H1 (cell line): ENCODE measurements at regions not wholly inside any gene's neighbourhood (a gene's known extent, or its start where the extent isn't known, plus 50 kb on each side); places are given as distances from the start of the nearest gene placed in this dataset.

ENCODE experiments used
- CHD1 ChIP-seq: IDR thresholded peaks from 2 replicates; pipeline ENCODE4 v1.6.1; 2012; ENCODE audit warnings: low read depth, low read length, improper control_type of control experiment
- CTBP2 ChIP-seq: IDR thresholded peaks from 2 replicates; pipeline ENCODE4 v1.7.0; 2011; ENCODE audit warnings: borderline replicate concordance, mild to moderate bottlenecking, moderate library complexity, mixed read lengths, low read length; ENCODE audit not compliant: insufficient read depth, insufficient read length
- EGR1 ChIP-seq: IDR thresholded peaks from 2 replicates; pipeline ENCODE4 v1.6.1; 2011; ENCODE audit warnings: low read depth, low read length, borderline replicate concordance
- EP300 ChIP-seq, 2 experiments: IDR thresholded peaks; 1 replicate in 1 of 2; 2 replicates in 1 of 2; pipeline ENCODE4 v1.6.1; 2011 to 2012; ENCODE audit warnings: low read depth in 2 of 2, low read length in 2 of 2, mild to moderate bottlenecking in 2 of 2, borderline replicate concordance in 1 of 2, inconsistent platforms in 1 of 2, moderate library complexity in 1 of 2
- EZH2 ChIP-seq: fragments of 200-600 bp; sonication (generic); IDR thresholded peaks from 2 replicates; pipeline ENCODE4 v1.7.1; 2012; ENCODE audit warnings: low read depth, mild to moderate bottlenecking, moderate library complexity, low read length, inconsistent platforms; ENCODE audit not compliant: severe bottlenecking
- JUN ChIP-seq: IDR thresholded peaks from 2 replicates; pipeline ENCODE4 v1.6.1; 2011; ENCODE audit warnings: low read depth, mild to moderate bottlenecking, improper control_type of control experiment, low read length
- KDM1A ChIP-seq: fragments of 200-600, 300-600 bp; sonication (generic); IDR thresholded peaks from 2 replicates; pipeline ENCODE4 v1.7.1; 2016; ENCODE audit warnings: mild to moderate bottlenecking, low read length, borderline replicate concordance
- RXRA ChIP-seq: IDR thresholded peaks from 2 replicates; pipeline ENCODE4 v1.6.1; 2011; ENCODE audit warnings: low read depth, mild to moderate bottlenecking, low read length, moderate library complexity; ENCODE audit not compliant: insufficient read depth
- TF ChIP-seq, protein P1 (sequence below): fragments of 300-600 bp; sonication (generic); IDR thresholded peaks from 2 replicates; pipeline ENCODE4 v1.7.1; 2012; ENCODE audit warnings: low read length, moderate library complexity, mild to moderate bottlenecking, inconsistent platforms; ENCODE audit not compliant: insufficient replicate concordance
- TF ChIP-seq, protein P2 (sequence below): IDR thresholded peaks from 2 replicates; pipeline ENCODE4 v1.6.1; 2012; ENCODE audit warnings: low read length, inconsistent platforms

DNA sequence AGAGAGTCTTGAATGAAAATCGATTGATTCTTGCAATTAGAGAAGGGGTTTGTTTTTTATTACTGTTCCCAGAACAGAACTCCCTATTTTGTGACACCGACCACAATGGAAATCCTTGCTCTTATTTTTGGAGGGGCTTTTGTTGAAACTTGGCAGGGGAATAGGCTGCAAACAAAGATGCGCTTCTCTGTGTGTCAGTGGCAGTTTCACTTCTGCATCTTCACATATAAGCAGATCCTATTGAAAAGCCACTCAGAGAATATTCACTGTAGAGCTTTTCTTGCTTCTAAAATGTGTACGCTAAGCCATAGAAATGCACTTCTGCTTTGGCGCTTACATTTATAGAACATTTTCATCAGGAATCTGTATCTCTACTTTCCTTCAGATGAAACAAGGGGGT is 1822.4 kb upstream of the SEL1L start (continued):
- TF ChIP-seq, protein P1, sequence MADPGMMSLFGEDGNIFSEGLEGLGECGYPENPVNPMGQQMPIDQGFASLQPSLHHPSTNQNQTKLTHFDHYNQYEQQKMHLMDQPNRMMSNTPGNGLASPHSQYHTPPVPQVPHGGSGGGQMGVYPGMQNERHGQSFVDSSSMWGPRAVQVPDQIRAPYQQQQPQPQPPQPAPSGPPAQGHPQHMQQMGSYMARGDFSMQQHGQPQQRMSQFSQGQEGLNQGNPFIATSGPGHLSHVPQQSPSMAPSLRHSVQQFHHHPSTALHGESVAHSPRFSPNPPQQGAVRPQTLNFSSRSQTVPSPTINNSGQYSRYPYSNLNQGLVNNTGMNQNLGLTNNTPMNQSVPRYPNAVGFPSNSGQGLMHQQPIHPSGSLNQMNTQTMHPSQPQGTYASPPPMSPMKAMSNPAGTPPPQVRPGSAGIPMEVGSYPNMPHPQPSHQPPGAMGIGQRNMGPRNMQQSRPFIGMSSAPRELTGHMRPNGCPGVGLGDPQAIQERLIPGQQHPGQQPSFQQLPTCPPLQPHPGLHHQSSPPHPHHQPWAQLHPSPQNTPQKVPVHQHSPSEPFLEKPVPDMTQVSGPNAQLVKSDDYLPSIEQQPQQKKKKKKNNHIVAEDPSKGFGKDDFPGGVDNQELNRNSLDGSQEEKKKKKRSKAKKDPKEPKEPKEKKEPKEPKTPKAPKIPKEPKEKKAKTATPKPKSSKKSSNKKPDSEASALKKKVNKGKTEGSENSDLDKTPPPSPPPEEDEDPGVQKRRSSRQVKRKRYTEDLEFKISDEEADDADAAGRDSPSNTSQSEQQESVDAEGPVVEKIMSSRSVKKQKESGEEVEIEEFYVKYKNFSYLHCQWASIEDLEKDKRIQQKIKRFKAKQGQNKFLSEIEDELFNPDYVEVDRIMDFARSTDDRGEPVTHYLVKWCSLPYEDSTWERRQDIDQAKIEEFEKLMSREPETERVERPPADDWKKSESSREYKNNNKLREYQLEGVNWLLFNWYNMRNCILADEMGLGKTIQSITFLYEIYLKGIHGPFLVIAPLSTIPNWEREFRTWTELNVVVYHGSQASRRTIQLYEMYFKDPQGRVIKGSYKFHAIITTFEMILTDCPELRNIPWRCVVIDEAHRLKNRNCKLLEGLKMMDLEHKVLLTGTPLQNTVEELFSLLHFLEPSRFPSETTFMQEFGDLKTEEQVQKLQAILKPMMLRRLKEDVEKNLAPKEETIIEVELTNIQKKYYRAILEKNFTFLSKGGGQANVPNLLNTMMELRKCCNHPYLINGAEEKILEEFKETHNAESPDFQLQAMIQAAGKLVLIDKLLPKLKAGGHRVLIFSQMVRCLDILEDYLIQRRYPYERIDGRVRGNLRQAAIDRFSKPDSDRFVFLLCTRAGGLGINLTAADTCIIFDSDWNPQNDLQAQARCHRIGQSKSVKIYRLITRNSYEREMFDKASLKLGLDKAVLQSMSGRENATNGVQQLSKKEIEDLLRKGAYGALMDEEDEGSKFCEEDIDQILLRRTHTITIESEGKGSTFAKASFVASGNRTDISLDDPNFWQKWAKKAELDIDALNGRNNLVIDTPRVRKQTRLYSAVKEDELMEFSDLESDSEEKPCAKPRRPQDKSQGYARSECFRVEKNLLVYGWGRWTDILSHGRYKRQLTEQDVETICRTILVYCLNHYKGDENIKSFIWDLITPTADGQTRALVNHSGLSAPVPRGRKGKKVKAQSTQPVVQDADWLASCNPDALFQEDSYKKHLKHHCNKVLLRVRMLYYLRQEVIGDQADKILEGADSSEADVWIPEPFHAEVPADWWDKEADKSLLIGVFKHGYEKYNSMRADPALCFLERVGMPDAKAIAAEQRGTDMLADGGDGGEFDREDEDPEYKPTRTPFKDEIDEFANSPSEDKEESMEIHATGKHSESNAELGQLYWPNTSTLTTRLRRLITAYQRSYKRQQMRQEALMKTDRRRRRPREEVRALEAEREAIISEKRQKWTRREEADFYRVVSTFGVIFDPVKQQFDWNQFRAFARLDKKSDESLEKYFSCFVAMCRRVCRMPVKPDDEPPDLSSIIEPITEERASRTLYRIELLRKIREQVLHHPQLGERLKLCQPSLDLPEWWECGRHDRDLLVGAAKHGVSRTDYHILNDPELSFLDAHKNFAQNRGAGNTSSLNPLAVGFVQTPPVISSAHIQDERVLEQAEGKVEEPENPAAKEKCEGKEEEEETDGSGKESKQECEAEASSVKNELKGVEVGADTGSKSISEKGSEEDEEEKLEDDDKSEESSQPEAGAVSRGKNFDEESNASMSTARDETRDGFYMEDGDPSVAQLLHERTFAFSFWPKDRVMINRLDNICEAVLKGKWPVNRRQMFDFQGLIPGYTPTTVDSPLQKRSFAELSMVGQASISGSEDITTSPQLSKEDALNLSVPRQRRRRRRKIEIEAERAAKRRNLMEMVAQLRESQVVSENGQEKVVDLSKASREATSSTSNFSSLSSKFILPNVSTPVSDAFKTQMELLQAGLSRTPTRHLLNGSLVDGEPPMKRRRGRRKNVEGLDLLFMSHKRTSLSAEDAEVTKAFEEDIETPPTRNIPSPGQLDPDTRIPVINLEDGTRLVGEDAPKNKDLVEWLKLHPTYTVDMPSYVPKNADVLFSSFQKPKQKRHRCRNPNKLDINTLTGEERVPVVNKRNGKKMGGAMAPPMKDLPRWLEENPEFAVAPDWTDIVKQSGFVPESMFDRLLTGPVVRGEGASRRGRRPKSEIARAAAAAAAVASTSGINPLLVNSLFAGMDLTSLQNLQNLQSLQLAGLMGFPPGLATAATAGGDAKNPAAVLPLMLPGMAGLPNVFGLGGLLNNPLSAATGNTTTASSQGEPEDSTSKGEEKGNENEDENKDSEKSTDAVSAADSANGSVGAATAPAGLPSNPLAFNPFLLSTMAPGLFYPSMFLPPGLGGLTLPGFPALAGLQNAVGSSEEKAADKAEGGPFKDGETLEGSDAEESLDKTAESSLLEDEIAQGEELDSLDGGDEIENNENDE, result no peak
- no peak for TF ChIP-seq CHD1
- TF ChIP-seq EP300 (IDR thresholded peaks at IDR 0.05; ENCODE audit: borderline replicate concordance in 1 of 2, low read depth in 2 of 2, low read length in 2 of 2), result no peak
- TF ChIP-seq JUN, result no peak
- TF ChIP-seq, protein P2, sequence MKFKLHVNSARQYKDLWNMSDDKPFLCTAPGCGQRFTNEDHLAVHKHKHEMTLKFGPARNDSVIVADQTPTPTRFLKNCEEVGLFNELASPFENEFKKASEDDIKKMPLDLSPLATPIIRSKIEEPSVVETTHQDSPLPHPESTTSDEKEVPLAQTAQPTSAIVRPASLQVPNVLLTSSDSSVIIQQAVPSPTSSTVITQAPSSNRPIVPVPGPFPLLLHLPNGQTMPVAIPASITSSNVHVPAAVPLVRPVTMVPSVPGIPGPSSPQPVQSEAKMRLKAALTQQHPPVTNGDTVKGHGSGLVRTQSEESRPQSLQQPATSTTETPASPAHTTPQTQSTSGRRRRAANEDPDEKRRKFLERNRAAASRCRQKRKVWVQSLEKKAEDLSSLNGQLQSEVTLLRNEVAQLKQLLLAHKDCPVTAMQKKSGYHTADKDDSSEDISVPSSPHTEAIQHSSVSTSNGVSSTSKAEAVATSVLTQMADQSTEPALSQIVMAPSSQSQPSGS, result no peak
- no peak for TF ChIP-seq RXRA
- TF ChIP-seq EGR1, result no peak
- TF ChIP-seq CTBP2, result no peak
- TF ChIP-seq KDM1A, result no peak
- no peak for TF ChIP-seq EZH2
